SK-N-SH treated with all-trans-retinoic acid at 6 μM for 48 hours (cell line): ENCODE measurements at regions not wholly inside any gene's neighbourhood (a gene's known extent, or its start where the extent isn't known, plus 50 kb on each side); places are given as distances from the start of the nearest gene placed in this dataset.

Experiments used
- ATAC-seq: fragments of 200-7000 bp; cut with Tn5 transposase; 3 replicates; pipeline ENCODE4 v1.9.1; 2020; ENCODE audit warnings: mild to moderate bottlenecking, moderate library complexity
- ARNTL ChIP-seq: fragments of 450-650 bp; formaldehyde crosslinking; IDR thresholded peaks from 2 replicates; pipeline ENCODE4 v1.5.0; 2020; ENCODE audit warnings: low read depth, mild to moderate bottlenecking, moderate library complexity, borderline replicate concordance
- BACH2 ChIP-seq: fragments of 250-450 bp; sonication (Bioruptor Pico); IDR thresholded peaks from 2 replicates; pipeline ENCODE4 v1.9.0; 2021; ENCODE audit warnings: mild to moderate bottlenecking, borderline replicate concordance
- CREB5 ChIP-seq: fragments of 250-450 bp; sonication (Bioruptor Pico); IDR thresholded peaks from 2 replicates; pipeline ENCODE4 v1.5.1; 2020; ENCODE audit warnings: low read depth, mild to moderate bottlenecking, moderate library complexity
- CSDC2 ChIP-seq: fragments of 250-450 bp; sonication (Bioruptor Pico); IDR thresholded peaks from 2 replicates; pipeline ENCODE4 v1.5.0; 2020; ENCODE audit warnings: mild to moderate bottlenecking, moderate library complexity
- CSRNP3 ChIP-seq: fragments of 250-450 bp; sonication (Bioruptor Pico); IDR thresholded peaks from 2 replicates; pipeline ENCODE4 v1.5.1; 2021; ENCODE audit warnings: mild to moderate bottlenecking, moderate library complexity
- ESRRG ChIP-seq: fragments of 250-450 bp; sonication (Bioruptor Pico); IDR thresholded peaks from 2 replicates; pipeline ENCODE4 v1.6.1; 2021; ENCODE audit warnings: mild to moderate bottlenecking
- GLIS3 ChIP-seq: fragments of 250-450 bp; sonication (Bioruptor Pico); IDR thresholded peaks from 2 replicates; pipeline ENCODE4 v1.5.0; 2020; ENCODE audit warnings: mild to moderate bottlenecking, moderate library complexity
- ISL1 ChIP-seq: fragments of 250-450 bp; sonication (Bioruptor Pico); IDR thresholded peaks from 2 replicates; pipeline ENCODE4 v2.1.2; 2022; ENCODE audit warnings: mild to moderate bottlenecking, moderate library complexity
- OSR1 ChIP-seq: fragments of 250-450 bp; sonication (Bioruptor Pico); IDR thresholded peaks from 2 replicates; pipeline ENCODE4 v1.8.0; 2022; ENCODE audit warnings: moderate library complexity, mild to moderate bottlenecking, inconsistent platforms
- PATZ1 ChIP-seq: fragments of 250-450 bp; sonication (Bioruptor Pico); IDR thresholded peaks from 2 replicates; pipeline ENCODE4 v1.8.0; 2020; ENCODE audit warnings: mild to moderate bottlenecking, moderate library complexity, borderline replicate concordance
- PPARA ChIP-seq: fragments of 250-450 bp; sonication (Bioruptor Pico); IDR thresholded peaks from 2 replicates; pipeline ENCODE4 v1.5.0; 2020; ENCODE audit warnings: mild to moderate bottlenecking, borderline replicate concordance
- RARB ChIP-seq: fragments of 250-450 bp; sonication (Bioruptor Pico); IDR thresholded peaks from 2 replicates; pipeline ENCODE4 v1.8.0; 2021; ENCODE audit warnings: mild to moderate bottlenecking, moderate library complexity
- SNAI2 ChIP-seq: fragments of 250-450 bp; sonication (Bioruptor Pico); IDR thresholded peaks from 2 replicates; pipeline ENCODE4 v1.5.0; 2020; ENCODE audit warnings: mild to moderate bottlenecking, moderate library complexity
- TCF4 ChIP-seq: fragments of 250-450 bp; sonication (Bioruptor Pico); IDR thresholded peaks from 2 replicates; pipeline ENCODE4 v1.8.0; 2021; ENCODE audit warnings: mild to moderate bottlenecking, moderate library complexity, borderline replicate concordance
- TOX ChIP-seq: fragments of 250-450 bp; sonication (Bioruptor Pico); IDR thresholded peaks from 2 replicates; pipeline ENCODE4 v1.8.0; 2021; ENCODE audit warnings: mild to moderate bottlenecking, moderate library complexity, borderline replicate concordance
- TSHZ2 ChIP-seq: fragments of 250-450 bp; sonication (Bioruptor Pico); IDR thresholded peaks from 2 replicates; pipeline ENCODE4 v1.5.0; 2020; ENCODE audit warnings: mild to moderate bottlenecking, moderate library complexity
- ZFP3 ChIP-seq: fragments of 250-450 bp; sonication (Bioruptor Pico); IDR thresholded peaks from 2 replicates; pipeline ENCODE4 v1.5.0; 2020; ENCODE audit warnings: mild to moderate bottlenecking, moderate library complexity
- ZFP30 ChIP-seq: fragments of 450-650 bp; formaldehyde crosslinking; IDR thresholded peaks from 2 replicates; pipeline ENCODE4 v1.5.0; 2022; ENCODE audit warnings: mild to moderate bottlenecking, moderate library complexity
- ZNF565 ChIP-seq: fragments of 450-650 bp; formaldehyde crosslinking; conservative IDR thresholded peaks from 2 replicates; pipeline ENCODE4 v1.5.0; 2020; ENCODE audit warnings: low read depth, mild to moderate bottlenecking, moderate library complexity
- ZNF70 ChIP-seq: fragments of 450-650 bp; formaldehyde crosslinking; IDR thresholded peaks from 2 replicates; pipeline ENCODE4 v1.5.0; 2020; ENCODE audit warnings: mild to moderate bottlenecking, moderate library complexity
- ZNF8 ChIP-seq: fragments of 450-650 bp; formaldehyde crosslinking; IDR thresholded peaks from 2 replicates; pipeline ENCODE4 v1.5.0; 2020; ENCODE audit warnings: mild to moderate bottlenecking, moderate library complexity

- TF ChIP-seq ISL1 (CRISPR knock-in tag) (no peak), ARNTL (no peak), CSDC2 (no peak), ZFP3 (CRISPR knock-in tag) (no peak), ZFP30 (CRISPR knock-in tag) (no peak), SNAI2 (CRISPR knock-in tag) (no peak), PATZ1 (CRISPR knock-in tag) (no peak), BACH2 (CRISPR knock-in tag) (no peak), ZNF565 (no peak), CREB5 (CRISPR knock-in tag) (no peak), ZNF70 (no peak), TCF4 (no peak)
- TF ChIP-seq, all 23 proteins: peak for 0
- no peak for ATAC-seq
These were observed 89.3 kb upstream of the SGIP1 start for GRCh38 chr1:66444438-66445265.

GRCh38 chr1:66445492-66446181, 88.3 kb upstream of the SGIP1 start:
- TF ChIP-seq ZNF8, result no peak
- TF ChIP-seq, all 23 proteins: peak for 0
- no peak for ATAC-seq

- ATAC-seq, result peak; percentile 70
- TF ChIP-seq SNAI2 (CRISPR knock-in tag) (peak; percentile 64; the same call in 1 of the 2 replicates), TSHZ2 (CRISPR knock-in tag) (0 out of 2 replicates have a peak, but pooled peaks have one; percentile 37), PATZ1 (CRISPR knock-in tag) (no peak)
These were observed 87.5 kb upstream of the SGIP1 start for GRCh38 chr1:66446261-66447001.

GRCh38 chr1:66450043-66450514, 83.9 kb upstream of the SGIP1 start:
- ATAC-seq, result peak; percentile 88
- peak; percentile 59; the same call in 1 of the 2 replicates for TF ChIP-seq GLIS3 (CRISPR knock-in tag)
- no peak for TF ChIP-seq ZFP30 (CRISPR knock-in tag)
- no peak for TF ChIP-seq PPARA (CRISPR knock-in tag)
- TF ChIP-seq TSHZ2 (CRISPR knock-in tag), result peak; percentile 91; the same call in 1 of the 2 replicates
- no peak; the same call in 1 of the 2 replicates for TF ChIP-seq ESRRG (CRISPR knock-in tag)
- no peak for TF ChIP-seq TOX (CRISPR knock-in tag)
- TF ChIP-seq ZNF8, result peak; percentile 63; the same call in 1 of the 2 replicates
- TF ChIP-seq RARB (CRISPR knock-in tag), result no peak
- peak; percentile 89 for TF ChIP-seq TCF4
- TF ChIP-seq ZFP3 (CRISPR knock-in tag), result peak; percentile 67; the same call in 1 of the 2 replicates
- 0 out of 2 replicates have a peak, but pooled peaks have one; percentile 22 for TF ChIP-seq ZNF565
- no peak for TF ChIP-seq CSRNP3
- no peak for TF ChIP-seq OSR1 (CRISPR knock-in tag)
- peak; percentile 98 for TF ChIP-seq SNAI2 (CRISPR knock-in tag)
